WTC11 (cell line): ENCODE measurements at regions not wholly inside any gene's neighbourhood (a gene's known extent, or its start where the extent isn't known, plus 50 kb on each side); places are given as distances from the start of the nearest gene placed in this dataset.

ENCODE experiments used
- FOXJ3 ChIP-seq: sonication (generic); formaldehyde crosslinking; IDR thresholded peaks from 2 replicates; pipeline ENCODE4 v1.9.0; 2021; ENCODE audit warnings: missing genetic modification reagents, mild to moderate bottlenecking, borderline replicate concordance
- FOXK1 ChIP-seq: sonication (generic); formaldehyde crosslinking; IDR thresholded peaks from 2 replicates; pipeline ENCODE4 v1.8.0; 2022; ENCODE audit warnings: mild to moderate bottlenecking, moderate library complexity, missing genetic modification reagents
- GABPB1 ChIP-seq: sonication (generic); formaldehyde crosslinking; IDR thresholded peaks from 2 replicates; pipeline ENCODE4 v1.8.1; 2023; ENCODE audit warnings: mild to moderate bottlenecking, missing genetic modification reagents
- IRF2 ChIP-seq: sonication (generic); formaldehyde crosslinking; IDR thresholded peaks from 2 replicates; pipeline ENCODE4 v1.8.0; 2022; ENCODE audit warnings: low read depth, missing genetic modification reagents, borderline replicate concordance
- PRDM15 ChIP-seq: sonication (generic); formaldehyde crosslinking; IDR thresholded peaks from 2 replicates; pipeline ENCODE4 v1.8.0; 2022; ENCODE audit warnings: missing genetic modification reagents
- SMAD3 ChIP-seq: sonication (generic); formaldehyde crosslinking; IDR thresholded peaks from 2 replicates; pipeline ENCODE4 v1.8.0; 2022; ENCODE audit warnings: missing genetic modification reagents, mild to moderate bottlenecking, borderline replicate concordance
- TEAD4 ChIP-seq: sonication (generic); formaldehyde crosslinking; IDR thresholded peaks from 2 replicates; pipeline ENCODE4 v1.8.0; 2022; ENCODE audit warnings: mild to moderate bottlenecking, missing genetic modification reagents
- USF2 ChIP-seq: sonication (generic); formaldehyde crosslinking; IDR thresholded peaks from 2 replicates; pipeline ENCODE4 v1.8.1; 2023; ENCODE audit warnings: mild to moderate bottlenecking, missing genetic modification reagents, moderate library complexity
- ZNF396 ChIP-seq: fragments of 250-450 bp; sonication (Bioruptor Pico); IDR thresholded peaks from 2 replicates; pipeline ENCODE4 v1.8.0; 2021; ENCODE audit warnings: mild to moderate bottlenecking, moderate library complexity, borderline replicate concordance
- TF ChIP-seq, protein P1 (sequence below): sonication (generic); formaldehyde crosslinking; IDR thresholded peaks from 2 replicates; pipeline ENCODE4 v1.8.0; 2022; ENCODE audit warnings: mild to moderate bottlenecking, missing genetic modification reagents
- TF ChIP-seq, protein P2 (sequence below): sonication (generic); formaldehyde crosslinking; conservative IDR thresholded peaks from 2 replicates; pipeline ENCODE4 v1.8.1; 2022; ENCODE audit warnings: mild to moderate bottlenecking, missing genetic modification reagents
- TF ChIP-seq, protein P3 (sequence below): fragments of 200-600 bp; IDR thresholded peaks from 2 replicates; pipeline ENCODE4 v1.8.0; 2022; ENCODE audit warnings: antibody characterized with exemption
- TF ChIP-seq, protein P4 (sequence below): sonication (generic); formaldehyde crosslinking; IDR thresholded peaks from 2 replicates; pipeline ENCODE4 v1.8.1; 2022; ENCODE audit warnings: mild to moderate bottlenecking, moderate library complexity, missing genetic modification reagents

- TF ChIP-seq, protein P1, sequence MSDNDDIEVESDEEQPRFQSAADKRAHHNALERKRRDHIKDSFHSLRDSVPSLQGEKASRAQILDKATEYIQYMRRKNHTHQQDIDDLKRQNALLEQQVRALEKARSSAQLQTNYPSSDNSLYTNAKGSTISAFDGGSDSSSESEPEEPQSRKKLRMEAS (CRISPR knock-in tag) = no peak
- TF ChIP-seq, protein P2, sequence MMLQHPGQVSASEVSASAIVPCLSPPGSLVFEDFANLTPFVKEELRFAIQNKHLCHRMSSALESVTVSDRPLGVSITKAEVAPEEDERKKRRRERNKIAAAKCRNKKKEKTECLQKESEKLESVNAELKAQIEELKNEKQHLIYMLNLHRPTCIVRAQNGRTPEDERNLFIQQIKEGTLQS (CRISPR knock-in tag) = no peak
- TF ChIP-seq, protein P3, sequence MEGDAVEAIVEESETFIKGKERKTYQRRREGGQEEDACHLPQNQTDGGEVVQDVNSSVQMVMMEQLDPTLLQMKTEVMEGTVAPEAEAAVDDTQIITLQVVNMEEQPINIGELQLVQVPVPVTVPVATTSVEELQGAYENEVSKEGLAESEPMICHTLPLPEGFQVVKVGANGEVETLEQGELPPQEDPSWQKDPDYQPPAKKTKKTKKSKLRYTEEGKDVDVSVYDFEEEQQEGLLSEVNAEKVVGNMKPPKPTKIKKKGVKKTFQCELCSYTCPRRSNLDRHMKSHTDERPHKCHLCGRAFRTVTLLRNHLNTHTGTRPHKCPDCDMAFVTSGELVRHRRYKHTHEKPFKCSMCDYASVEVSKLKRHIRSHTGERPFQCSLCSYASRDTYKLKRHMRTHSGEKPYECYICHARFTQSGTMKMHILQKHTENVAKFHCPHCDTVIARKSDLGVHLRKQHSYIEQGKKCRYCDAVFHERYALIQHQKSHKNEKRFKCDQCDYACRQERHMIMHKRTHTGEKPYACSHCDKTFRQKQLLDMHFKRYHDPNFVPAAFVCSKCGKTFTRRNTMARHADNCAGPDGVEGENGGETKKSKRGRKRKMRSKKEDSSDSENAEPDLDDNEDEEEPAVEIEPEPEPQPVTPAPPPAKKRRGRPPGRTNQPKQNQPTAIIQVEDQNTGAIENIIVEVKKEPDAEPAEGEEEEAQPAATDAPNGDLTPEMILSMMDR = no peak
- TF ChIP-seq TEAD4 (CRISPR knock-in tag) (no peak), SMAD3 (CRISPR knock-in tag) (no peak), ZNF396 (no peak), GABPB1 (no peak), IRF2 (CRISPR knock-in tag) (no peak), PRDM15 (no peak), FOXK1 (CRISPR knock-in tag) (no peak), FOXJ3 (CRISPR knock-in tag) (no peak), USF2 (CRISPR knock-in tag) (no peak)
- TF ChIP-seq, protein P4, sequence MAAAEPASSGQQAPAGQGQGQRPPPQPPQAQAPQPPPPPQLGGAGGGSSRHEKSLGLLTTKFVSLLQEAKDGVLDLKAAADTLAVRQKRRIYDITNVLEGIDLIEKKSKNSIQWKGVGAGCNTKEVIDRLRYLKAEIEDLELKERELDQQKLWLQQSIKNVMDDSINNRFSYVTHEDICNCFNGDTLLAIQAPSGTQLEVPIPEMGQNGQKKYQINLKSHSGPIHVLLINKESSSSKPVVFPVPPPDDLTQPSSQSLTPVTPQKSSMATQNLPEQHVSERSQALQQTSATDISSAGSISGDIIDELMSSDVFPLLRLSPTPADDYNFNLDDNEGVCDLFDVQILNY (CRISPR knock-in tag) = no peak
These were observed 300.3 kb upstream of the NWD2 start for GRCh38 chr4:36944232-36944631.
